CD4-positive, alpha-beta T cell (primary cell): ENCODE measurements at regions not wholly inside any gene's neighbourhood (a gene's known extent, or its start where the extent isn't known, plus 50 kb on each side); places are given as distances from the start of the nearest gene placed in this dataset.
"Not testable (repeated sequence)": the region's sequence is repeated elsewhere in the genome, so short reads cannot be mapped to it uniquely, and the experiment has no call there.

Source experiments
- ATAC-seq: fragments of 200-7000 bp; cut with Tn5 transposase; one replicate; pipeline ENCODE4 v1.10.0; 2022; ENCODE audit warnings: mild to moderate bottlenecking; ENCODE audit not compliant: poor library complexity
- CTCF ChIA-PET: fragments of 350-600 bp; sonication (Branson Sonifier 250); formaldehyde crosslinking; loops from one replicate; lab custom pipeline; 2021; ENCODE audit warnings: antibody characterized with exemption, inconsistent platforms; lab: Charles Lee
- POLR2A ChIA-PET: fragments of 350-600 bp; sonication (Branson Sonifier 250); formaldehyde crosslinking; loops from one replicate; lab custom pipeline; 2021; ENCODE audit warnings: antibody characterized with exemption, inconsistent platforms; lab: Charles Lee
- DNase-seq, 14 experiments: peaks; one replicate each; pipeline ENCODE4 v3.0.0-alpha.2; 2013 to 2020; ENCODE audit warnings: mixed read lengths in 2 of 14
- H3K27ac ChIP-seq, 2 donors: one replicate each; pipeline versions ENCODE4 v1.5.1 to v1.7.0; 2013; ENCODE audit warnings: low read length in 2 of 2, low read depth in 1 of 2, mild to moderate bottlenecking in 1 of 2
- H3K27me3 ChIP-seq, 2 experiments: 1 replicate in 1 of 2; 2 replicates in 1 of 2; pipeline versions ENCODE4 v1.6.1 to v1.7.0; 2013; ENCODE audit warnings: low read length in 2 of 2, control low read depth in 1 of 2, mild to moderate bottlenecking in 1 of 2, moderate library complexity in 1 of 2; ENCODE audit not compliant: insufficient read depth in 2 of 2, control insufficient read depth in 1 of 2
- H3K36me3 ChIP-seq: one replicate; pipeline ENCODE4 v1.6.1; 2013; ENCODE audit warnings: low read length, control low read depth; ENCODE audit not compliant: insufficient read depth
- H3K4me1 ChIP-seq: one replicate; pipeline ENCODE4 v1.6.1; 2013; ENCODE audit warnings: low read length, control low read depth; ENCODE audit not compliant: insufficient read depth
- H3K4me3 ChIP-seq: one replicate; pipeline ENCODE4 v1.5.1; 2013; ENCODE audit warnings: mild to moderate bottlenecking, low read length, moderate library complexity
- H3K9me3 ChIP-seq, 2 experiments: 1 replicate in 1 of 2; 2 replicates in 1 of 2; pipeline versions ENCODE4 v1.6.1 to v1.7.0; 2013; ENCODE audit warnings: low read length in 2 of 2, mild to moderate bottlenecking in 2 of 2, control low read depth in 1 of 2, moderate library complexity in 1 of 2; ENCODE audit not compliant: control insufficient read depth in 1 of 2, insufficient read depth in 1 of 2
- H3K27ac Mint-ChIP-seq: one replicate; pipeline ENCODE4 v1.8.0; 2020; ENCODE audit warnings: mixed read lengths
- H3K27me3 Mint-ChIP-seq: one replicate; pipeline ENCODE4 v1.8.0; 2021; ENCODE audit warnings: mixed read lengths
- H3K36me3 Mint-ChIP-seq: one replicate; pipeline ENCODE4 v1.8.0; 2021; ENCODE audit warnings: low read depth, mixed read lengths
- H3K4me1 Mint-ChIP-seq: one replicate; pipeline ENCODE4 v1.8.0; 2021; ENCODE audit warnings: low read depth, mixed read lengths
- H3K4me3 Mint-ChIP-seq: one replicate; pipeline ENCODE4 v1.8.0; 2020; ENCODE audit warnings: mild to moderate bottlenecking, mixed read lengths
- H3K9me3 Mint-ChIP-seq: one replicate; pipeline ENCODE4 v1.8.0; 2020; ENCODE audit warnings: mixed read lengths
- intact Hi-C, 2 experiments: fragments of 100-400 bp; cut with DNase I in 1 of 2; cut with micrococcal nuclease in 1 of 2; formaldehyde crosslinking; loops; one replicate each; pipeline versions ENCODE4 v1.15.1 to v1.9.0; 2023 to 2025; cut with DNase I, micrococcal nuclease
- TF ChIP-seq, protein P1 (sequence below): fragments of 200-600 bp; IDR thresholded peaks from one replicate; pipeline ENCODE4 v1.8.0; 2022; ENCODE audit warnings: antibody characterized with exemption, mild to moderate bottlenecking

DNA sequence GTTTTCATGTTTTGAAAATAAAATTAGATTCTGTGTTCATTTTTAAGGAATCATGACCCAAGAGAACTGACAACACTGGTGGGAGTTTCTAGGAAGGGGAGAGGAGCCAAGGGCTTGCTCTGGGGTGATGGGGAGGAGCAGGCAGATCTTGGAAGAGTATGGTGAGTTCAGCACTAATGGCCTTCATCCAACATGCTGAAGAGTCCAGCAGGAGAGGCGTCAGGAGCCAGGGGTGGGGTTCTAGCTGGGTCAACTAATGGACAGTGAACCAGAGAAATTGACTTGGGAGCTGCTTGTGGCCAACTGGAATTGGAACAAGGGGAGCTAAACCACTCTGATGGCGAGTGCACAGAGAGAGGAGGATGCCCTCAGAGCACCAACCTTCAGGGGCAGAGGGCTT, 107.1 kb downstream of the MRPL14 start:
- H3K36me3 ChIP-seq, result no peaks in the 10 kb centered on the region
- Mint-ChIP-seq H3K4me3 (no peak overlapping the region), H3K36me3 (no peaks in the 10 kb centered on the region), H3K9me3 (no peaks in the 10 kb centered on the region), H3K4me1 (no peaks in the 10 kb centered on the region), H3K27ac (no peak overlapping the region), H3K27me3 (peaks cover 10% of the 10 kb centered on the region)
- no peaks in the 10 kb centered on the region for H3K4me1 ChIP-seq
- DNase-seq, result no peak
- no peak overlapping the region for H3K27ac ChIP-seq
- peaks cover 0 to 4% of the 10 kb centered on the region in 2 experiments for H3K27me3 ChIP-seq
- TF ChIP-seq, protein P1, sequence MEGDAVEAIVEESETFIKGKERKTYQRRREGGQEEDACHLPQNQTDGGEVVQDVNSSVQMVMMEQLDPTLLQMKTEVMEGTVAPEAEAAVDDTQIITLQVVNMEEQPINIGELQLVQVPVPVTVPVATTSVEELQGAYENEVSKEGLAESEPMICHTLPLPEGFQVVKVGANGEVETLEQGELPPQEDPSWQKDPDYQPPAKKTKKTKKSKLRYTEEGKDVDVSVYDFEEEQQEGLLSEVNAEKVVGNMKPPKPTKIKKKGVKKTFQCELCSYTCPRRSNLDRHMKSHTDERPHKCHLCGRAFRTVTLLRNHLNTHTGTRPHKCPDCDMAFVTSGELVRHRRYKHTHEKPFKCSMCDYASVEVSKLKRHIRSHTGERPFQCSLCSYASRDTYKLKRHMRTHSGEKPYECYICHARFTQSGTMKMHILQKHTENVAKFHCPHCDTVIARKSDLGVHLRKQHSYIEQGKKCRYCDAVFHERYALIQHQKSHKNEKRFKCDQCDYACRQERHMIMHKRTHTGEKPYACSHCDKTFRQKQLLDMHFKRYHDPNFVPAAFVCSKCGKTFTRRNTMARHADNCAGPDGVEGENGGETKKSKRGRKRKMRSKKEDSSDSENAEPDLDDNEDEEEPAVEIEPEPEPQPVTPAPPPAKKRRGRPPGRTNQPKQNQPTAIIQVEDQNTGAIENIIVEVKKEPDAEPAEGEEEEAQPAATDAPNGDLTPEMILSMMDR, result no peak
- CTCF ChIA-PET, result no interaction called here
- no peak overlapping the region for H3K4me3 ChIP-seq
- intact Hi-C loops, result no loop called here
- H3K9me3 ChIP-seq, result no peaks in the 10 kb centered on the region
- POLR2A ChIA-PET, result no interaction called here
- no peak for ATAC-seq

DNA sequence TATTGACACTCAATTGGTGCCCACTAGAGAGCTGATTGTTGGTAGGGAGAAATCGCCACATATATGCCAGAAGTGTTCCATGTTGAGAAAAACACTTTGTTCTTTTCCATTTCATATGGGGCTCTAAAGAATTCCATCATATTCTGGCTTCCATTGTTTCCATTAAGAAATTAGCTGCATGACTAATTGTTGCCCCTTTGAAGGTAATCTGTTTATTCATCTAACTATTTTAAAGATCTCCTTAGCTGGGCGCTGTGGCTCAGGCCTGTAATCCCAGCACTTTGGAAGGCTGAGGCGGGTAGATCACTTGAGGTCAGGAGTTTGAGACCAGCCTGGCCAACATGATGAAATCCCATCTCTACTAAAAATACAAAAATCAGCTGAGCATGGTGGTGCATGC, 109.9 kb downstream of the MRPL14 start:
- H3K27me3 Mint-ChIP-seq, H3K4me3 ChIP-seq, H3K4me1 ChIP-seq, H3K36me3 ChIP-seq, POLR2A ChIA-PET, ATAC-seq, intact Hi-C loops, H3K27ac ChIP-seq, DNase-seq, H3K27ac Mint-ChIP-seq, H3K36me3 Mint-ChIP-seq, H3K9me3 Mint-ChIP-seq, H3K9me3 ChIP-seq, H3K27me3 ChIP-seq, H3K4me3 Mint-ChIP-seq, H3K4me1 Mint-ChIP-seq: not testable (repeated sequence)
- CTCF ChIA-PET, result interaction anchor here (1.2 kb wide), 1 partner anchor 16 kb away, joined by 3 read pairs; no protein-coding TSS in a partner anchor

DNA sequence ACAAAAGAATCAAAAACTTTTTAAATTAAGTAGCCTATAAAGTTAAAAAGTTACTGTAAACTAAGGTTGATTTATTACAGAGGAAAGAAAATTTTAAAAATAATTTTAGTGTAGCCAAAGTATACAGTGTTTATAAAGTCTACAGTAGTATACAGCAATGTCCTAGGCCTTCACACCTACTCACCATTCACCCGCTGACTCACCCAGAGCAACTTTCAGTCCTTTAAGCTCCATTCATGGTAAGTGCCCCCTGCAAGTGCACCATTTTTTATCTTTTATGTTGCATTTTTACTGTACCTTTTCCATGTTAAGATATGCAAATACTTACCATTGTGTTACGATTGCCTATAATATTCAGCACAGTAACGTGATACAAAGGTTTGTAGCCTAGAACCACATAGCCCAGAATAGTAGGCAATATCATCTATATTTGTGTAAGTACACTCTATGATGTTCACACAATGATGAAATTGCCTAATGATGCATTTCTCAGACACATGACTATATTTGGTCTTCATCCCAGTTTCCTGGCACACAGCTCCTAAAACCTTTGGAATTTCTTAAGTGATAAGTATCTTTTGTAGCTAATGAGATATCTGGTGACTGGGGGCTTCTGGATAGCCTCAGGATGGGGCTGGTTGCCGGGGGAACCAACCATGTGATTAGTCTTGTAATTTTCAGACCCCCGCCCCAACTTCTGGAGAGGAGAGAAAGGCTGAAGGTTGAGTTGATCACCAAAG, 111.0 kb downstream of the MRPL14 start:
- DNase-seq (no peak), ATAC-seq (no peak)
- Histone ChIP-seq H3K36me3 (no peaks in the 10 kb centered on the region), H3K4me1 (no peaks in the 10 kb centered on the region), H3K4me3 (no peak overlapping the region), H3K27ac (no peak overlapping the region), H3K9me3 (no peaks in the 10 kb centered on the region), H3K27me3 (no peaks in the 10 kb centered on the region)
- Mint-ChIP-seq H3K36me3 (no peaks in the 10 kb centered on the region), H3K27ac (no peak overlapping the region), H3K4me1 (no peaks in the 10 kb centered on the region), H3K4me3 (no peak overlapping the region), H3K27me3 (no peaks in the 10 kb centered on the region), H3K9me3 (no peaks in the 10 kb centered on the region)
- intact Hi-C loops, result no loop called here
- TF ChIP-seq, protein P1, result no peak
- CTCF ChIA-PET, result interaction anchor here (1.2 kb wide), 1 partner anchor 17 kb away, joined by 3 read pairs; no protein-coding TSS in a partner anchor
- POLR2A ChIA-PET, result no interaction called here

DNA sequence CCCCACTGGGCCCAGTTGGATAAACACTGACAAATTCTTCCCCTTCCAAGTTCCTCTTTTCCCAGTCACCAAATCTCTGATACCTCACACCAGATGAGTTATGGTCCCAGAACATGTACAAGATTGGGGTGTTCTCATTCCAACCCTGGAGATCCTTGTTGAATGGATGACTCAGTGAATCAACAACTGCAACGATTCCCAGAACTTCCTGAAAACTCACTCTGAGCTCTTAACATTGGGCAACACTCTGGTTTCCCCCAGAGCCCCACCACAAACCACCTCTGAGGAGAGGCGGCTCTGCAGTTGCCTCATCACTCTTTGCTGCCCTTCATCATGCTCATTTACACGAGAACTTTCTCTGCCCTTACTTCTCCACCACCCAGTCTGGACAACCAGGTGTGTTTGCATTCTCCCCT, 115.2 kb downstream of the MRPL14 start:
- Mint-ChIP-seq H3K27ac (no peak overlapping the region), H3K4me3 (no peak overlapping the region), H3K4me1 (no peaks in the 10 kb centered on the region), H3K27me3 (peaks cover 5% of the 10 kb centered on the region), H3K36me3 (no peaks in the 10 kb centered on the region), H3K9me3 (no peaks in the 10 kb centered on the region)
- H3K4me3 ChIP-seq, result no peak overlapping the region
- intact Hi-C loops, result no loop called here
- ChIA-PET POLR2A (no interaction called here), CTCF (no interaction called here)
- H3K27me3 ChIP-seq, result peaks cover 0 to 8% of the 10 kb centered on the region in 2 experiments
- TF ChIP-seq, protein P1, result no peak
- no peaks in the 10 kb centered on the region for H3K36me3 ChIP-seq
- ATAC-seq (no peak), DNase-seq (peak in 2 of 14 experiments; percentile 43 to 65)
- H3K27ac ChIP-seq, result no peak overlapping the region
- no peaks in the 10 kb centered on the region for H3K9me3 ChIP-seq
- no peaks in the 10 kb centered on the region for H3K4me1 ChIP-seq
